CD14-positive monocyte (primary cell): ENCODE measurements at regions not wholly inside any gene's neighbourhood (a gene's known extent, or its start where the extent isn't known, plus 50 kb on each side); places are given as distances from the start of the nearest gene placed in this dataset.

Experiments
- DNase-seq, 3 donors: peaks; one replicate each; pipeline ENCODE4 v3.0.0-alpha.2; 2011 to 2022
- H2AFZ ChIP-seq: 2 replicates; pipeline ENCODE4 v1.6.0; 2012; ENCODE audit warnings: mild to moderate bottlenecking, low read depth, low read length, inconsistent platforms; ENCODE audit not compliant: insufficient read depth, poor library complexity, severe bottlenecking
- H3K27ac ChIP-seq, 2 donors: 1 replicate in 1 of 2; 2 replicates in 1 of 2; pipeline ENCODE4 v1.5.1; 2012 to 2013; ENCODE audit warnings: low read length in 2 of 2, control low read depth in 1 of 2, inconsistent platforms in 1 of 2, low read depth in 1 of 2, mild to moderate bottlenecking in 1 of 2
- H3K27me3 ChIP-seq, 2 donors: one replicate each; pipeline versions ENCODE4 v1.6.0 to v1.6.1; 2011 to 2013; ENCODE audit warnings: low read length in 2 of 2; ENCODE audit not compliant: control insufficient read depth in 2 of 2, insufficient read depth in 2 of 2
- H3K36me3 ChIP-seq, 2 donors: replicated peaks in 1 of 2; 1 replicate in 1 of 2; 2 replicates in 1 of 2; pipeline versions ENCODE4 v1.5.1 to v1.6.1; 2012 to 2013; ENCODE audit warnings: low read length in 2 of 2, control low read depth in 1 of 2, inconsistent platforms in 1 of 2, mild to moderate bottlenecking in 1 of 2; ENCODE audit not compliant: insufficient read depth in 2 of 2, control insufficient read depth in 1 of 2
- H3K4me1 ChIP-seq, 2 donors: 1 replicate in 1 of 2; 2 replicates in 1 of 2; pipeline versions ENCODE4 v1.5.1 to v1.6.1; 2012 to 2013; ENCODE audit warnings: low read length in 2 of 2, control low read depth in 1 of 2, inconsistent platforms in 1 of 2, mild to moderate bottlenecking in 1 of 2, moderate library complexity in 1 of 2; ENCODE audit not compliant: insufficient read depth in 2 of 2, control insufficient read depth in 1 of 2
- H3K4me2 ChIP-seq: replicated peaks from 2 replicates; pipeline ENCODE3; 2012; ENCODE audit warnings: low read length, moderate library complexity, mild to moderate bottlenecking; ENCODE audit not compliant: poor library complexity, severe bottlenecking; ENCODE audit errors: extremely low read depth
- H3K4me3 ChIP-seq, 3 experiments: fragments of 200-600 bp in 1 of 3; sonication (generic) in 1 of 3; replicated peaks in 1 of 3; 1 replicate in 2 of 3; 2 replicates in 1 of 3; pipeline ENCODE4 v1.5.1; 2011 to 2013; ENCODE audit warnings: low read length in 3 of 3, mild to moderate bottlenecking in 3 of 3, control low read depth in 2 of 3, low read depth in 2 of 3, inconsistent platforms in 1 of 3, moderate library complexity in 1 of 3
- H3K79me2 ChIP-seq: 2 replicates; pipeline ENCODE4 v1.6.0; 2012; ENCODE audit warnings: mild to moderate bottlenecking, control low read depth, inconsistent platforms, low read length, moderate library complexity; ENCODE audit not compliant: insufficient read depth
- H3K9ac ChIP-seq: 2 replicates; pipeline ENCODE4 v1.6.0; 2017; ENCODE audit warnings: low read length, mild to moderate bottlenecking; ENCODE audit not compliant: insufficient read depth, poor library complexity, severe bottlenecking
- H3K9me3 ChIP-seq, 2 donors: replicated peaks in 1 of 2; 1 replicate in 1 of 2; 2 replicates in 1 of 2; pipeline versions ENCODE4 v1.5.1 to v1.6.1; 2012 to 2013; ENCODE audit warnings: low read length in 2 of 2, control low read depth in 1 of 2; ENCODE audit not compliant: control insufficient read depth in 1 of 2, insufficient read depth in 1 of 2
- H4K20me1 ChIP-seq: 2 replicates; pipeline ENCODE4 v1.6.0; 2012; ENCODE audit warnings: mild to moderate bottlenecking, low read length, control low read depth, moderate library complexity; ENCODE audit not compliant: insufficient read depth
- H3K27ac Mint-ChIP-seq, 7 donors: one replicate each; pipeline ENCODE4 v1.8.0; 2020; ENCODE audit warnings: mild to moderate bottlenecking in 7 of 7, mixed read lengths in 7 of 7, moderate library complexity in 6 of 7, inconsistent platforms in 2 of 7
- H3K27me3 Mint-ChIP-seq, 3 donors: one replicate each; pipeline ENCODE4 v1.8.0; 2021 to 2022; ENCODE audit warnings: low read depth in 3 of 3, mild to moderate bottlenecking in 3 of 3, mixed read lengths in 3 of 3, moderate library complexity in 3 of 3, inconsistent platforms in 1 of 3
- H3K36me3 Mint-ChIP-seq, 2 donors: one replicate each; pipeline ENCODE4 v1.8.0; 2020; ENCODE audit warnings: mixed read lengths in 2 of 2, inconsistent platforms in 1 of 2, mild to moderate bottlenecking in 1 of 2
- H3K4me1 Mint-ChIP-seq: one replicate; pipeline ENCODE4 v1.8.0; 2020; ENCODE audit warnings: mild to moderate bottlenecking, mixed read lengths
- H3K4me3 Mint-ChIP-seq, 2 donors: one replicate each; pipeline ENCODE4 v1.8.0; 2020; ENCODE audit warnings: mild to moderate bottlenecking in 2 of 2, mixed read lengths in 2 of 2, moderate library complexity in 1 of 2
- H3K9me3 Mint-ChIP-seq, 7 donors: one replicate each; pipeline ENCODE4 v1.8.0; 2020 to 2022; ENCODE audit warnings: mixed read lengths in 7 of 7, mild to moderate bottlenecking in 6 of 7, moderate library complexity in 6 of 7, inconsistent platforms in 2 of 7
- CTCF ChIP-seq: fragments of 200-600 bp; IDR thresholded peaks from one replicate; pipeline ENCODE4 v1.8.0; 2022; ENCODE audit warnings: antibody characterized with exemption, mild to moderate bottlenecking
- WGBS: methylation state at CpG from one replicate; pipeline ENCODE4 v1.1.5; 2013; ENCODE audit warnings: missing lambda C conversion rate; ENCODE audit not compliant: insufficient coverage; 5-methylcytosine and 5-hydroxymethylcytosine counted together
- intact Hi-C, 2 donors: fragments of 100-400 bp; cut with micrococcal nuclease; formaldehyde crosslinking; loops; one replicate each; pipeline versions ENCODE4 v1.15.0 to v1.15.1; 2023

- H3K79me2 ChIP-seq, result no peaks in the 10 kb centered on the region
- no peaks in the 10 kb centered on the region for H3K4me1 ChIP-seq
- H3K4me2 ChIP-seq, result no peak overlapping the region
- no peak overlapping the region for H3K9ac ChIP-seq
- H3K27me3 Mint-ChIP-seq, result peaks cover 0 to 3% (median 2%) of the 10 kb centered on the region in 3 donors
- no peaks in the 10 kb centered on the region for H4K20me1 ChIP-seq
- no peak overlapping the region for H3K4me3 Mint-ChIP-seq
- intact Hi-C loops, result no loop called here
- WGBS, result 100% methylated on average over 1 of the region's 6 CpGs
- no peaks in the 10 kb centered on the region for H3K36me3 Mint-ChIP-seq
- DNase-seq, result no peak
- peaks cover 0 to 4% (median 0%) of the 10 kb centered on the region in 7 donors for H3K9me3 Mint-ChIP-seq
- no peaks in the 10 kb centered on the region for H3K36me3 ChIP-seq
- no peak overlapping the region for H2AFZ ChIP-seq
- no peak overlapping the region for H3K27ac ChIP-seq
- no peaks in the 10 kb centered on the region for H3K9me3 ChIP-seq
- H3K27ac Mint-ChIP-seq, result peak overlapping the region in 1 of 7 donors; percentile 3
- H3K4me1 Mint-ChIP-seq, result no peaks in the 10 kb centered on the region
- no peak for TF ChIP-seq CTCF
- peaks cover 0 to 2% of the 10 kb centered on the region in 2 donors for H3K27me3 ChIP-seq
- H3K4me3 ChIP-seq, result no peak overlapping the region
Observed at GRCh38 chr5:125026867-125027731, 280.7 kb upstream of the ZNF608 start.

- Histone ChIP-seq H3K9me3 (no peaks in the 10 kb centered on the region), H3K4me3 (no peak overlapping the region), H3K79me2 (no peaks in the 10 kb centered on the region), H3K27me3 (peaks cover 0 to 5% of the 10 kb centered on the region in 2 donors), H3K9ac (no peak overlapping the region), H2AFZ (no peak overlapping the region), H3K4me1 (no peaks in the 10 kb centered on the region), H3K27ac (no peak overlapping the region), H4K20me1 (no peaks in the 10 kb centered on the region), H3K4me2 (no peak overlapping the region), H3K36me3 (no peaks in the 10 kb centered on the region)
- no peak overlapping the region for H3K4me3 Mint-ChIP-seq
- no peaks in the 10 kb centered on the region for H3K4me1 Mint-ChIP-seq
- H3K9me3 Mint-ChIP-seq, result peaks cover 0 to 5% (median 1%) of the 10 kb centered on the region in 7 donors
- no peak for TF ChIP-seq CTCF
- no peak for DNase-seq
- intact Hi-C loops, result no loop called here
- WGBS, result 100% methylated on average over 2 of the region's 3 CpGs
- H3K36me3 Mint-ChIP-seq, result no peaks in the 10 kb centered on the region
- peaks cover 2 to 8% (median 5%) of the 10 kb centered on the region in 3 donors for H3K27me3 Mint-ChIP-seq
- no peak overlapping the region for H3K27ac Mint-ChIP-seq
Observed at GRCh38 chr5:125032286-125032685, 285.8 kb upstream of the ZNF608 start.
